Activated naive CD8-positive, alpha-beta T cell (primary cell): ENCODE measurements at regions not wholly inside any gene's neighbourhood (a gene's known extent, or its start where the extent isn't known, plus 50 kb on each side); places are given as distances from the start of the nearest gene placed in this dataset.
"Not testable (repeated sequence)": the region's sequence is repeated elsewhere in the genome, so short reads cannot be mapped to it uniquely, and the experiment has no call there.

Experiments
- H3K27ac Mint-ChIP-seq: one replicate; pipeline ENCODE4 v1.8.0; 2021; ENCODE audit warnings: mixed read lengths
- H3K27me3 Mint-ChIP-seq: one replicate; pipeline ENCODE4 v1.8.0; 2021; ENCODE audit warnings: mixed read lengths
- H3K36me3 Mint-ChIP-seq: one replicate; pipeline ENCODE4 v1.8.0; 2021; ENCODE audit warnings: mixed read lengths
- H3K4me1 Mint-ChIP-seq: one replicate; pipeline ENCODE4 v1.8.0; 2021; ENCODE audit warnings: low read depth, mixed read lengths
- H3K4me3 Mint-ChIP-seq: one replicate; pipeline ENCODE4 v1.8.0; 2021; ENCODE audit warnings: mild to moderate bottlenecking, mixed read lengths
- H3K9me3 Mint-ChIP-seq: one replicate; pipeline ENCODE4 v1.8.0; 2021; ENCODE audit warnings: low read depth, mixed read lengths

- Mint-ChIP-seq H3K36me3 (no peaks in the 10 kb centered on the region), H3K4me1 (no peaks in the 10 kb centered on the region), H3K27ac (no peak overlapping the region), H3K4me3 (no peak overlapping the region), H3K27me3 (peaks cover 18% of the 10 kb centered on the region), H3K9me3 (no peaks in the 10 kb centered on the region)
Measured at GRCh38 chr9:113738496-113738892, 137.6 kb upstream of the ZNF618 start.

GRCh38 chr9:113738893-113739604 is 137.1 kb upstream of the ZNF618 start:
- peaks cover 17% of the 10 kb centered on the region for H3K27me3 Mint-ChIP-seq
- H3K27ac Mint-ChIP-seq, result no peak overlapping the region
- H3K4me3 Mint-ChIP-seq, result no peak overlapping the region
- H3K36me3 Mint-ChIP-seq, result no peaks in the 10 kb centered on the region
- no peaks in the 10 kb centered on the region for H3K4me1 Mint-ChIP-seq
- H3K9me3 Mint-ChIP-seq, result no peaks in the 10 kb centered on the region

GRCh38 chr9:113739605-113740507 is 136.3 kb upstream of the ZNF618 start:
- not testable (repeated sequence) for H3K4me3 Mint-ChIP-seq, H3K4me1 Mint-ChIP-seq, H3K36me3 Mint-ChIP-seq, H3K9me3 Mint-ChIP-seq, H3K27ac Mint-ChIP-seq
- H3K27me3 Mint-ChIP-seq, result peaks cover 17% of the 10 kb centered on the region

- peaks cover 20% of the 10 kb centered on the region for H3K27me3 Mint-ChIP-seq
- not testable (repeated sequence) for H3K9me3 Mint-ChIP-seq, H3K36me3 Mint-ChIP-seq, H3K4me1 Mint-ChIP-seq, H3K4me3 Mint-ChIP-seq, H3K27ac Mint-ChIP-seq
Measured at GRCh38 chr9:113740508-113741500, 135.3 kb upstream of the ZNF618 start.

- peaks cover 20% of the 10 kb centered on the region for H3K27me3 Mint-ChIP-seq
- no peaks in the 10 kb centered on the region for H3K36me3 Mint-ChIP-seq
- no peak overlapping the region for H3K27ac Mint-ChIP-seq
- no peak overlapping the region for H3K4me3 Mint-ChIP-seq
- H3K4me1 Mint-ChIP-seq, result no peaks in the 10 kb centered on the region
- H3K9me3 Mint-ChIP-seq, result peaks cover under 1% of the 10 kb centered on the region
Measured at GRCh38 chr9:113741886-113742854, 133.9 kb upstream of the ZNF618 start.

- Mint-ChIP-seq H3K36me3 (no peaks in the 10 kb centered on the region), H3K4me3 (no peak overlapping the region), H3K27ac (no peak overlapping the region), H3K9me3 (peaks cover 7% of the 10 kb centered on the region), H3K4me1 (no peaks in the 10 kb centered on the region), H3K27me3 (peaks cover 20% of the 10 kb centered on the region)
Measured at GRCh38 chr9:113742878-113743277, 133.2 kb upstream of the ZNF618 start.

- H3K4me1 Mint-ChIP-seq, result no peaks in the 10 kb centered on the region
- H3K27ac Mint-ChIP-seq, result no peak overlapping the region
- H3K36me3 Mint-ChIP-seq, result peaks cover 2% of the 10 kb centered on the region
- peaks cover 14% of the 10 kb centered on the region for H3K27me3 Mint-ChIP-seq
- H3K9me3 Mint-ChIP-seq, result peaks cover 16% of the 10 kb centered on the region
- H3K4me3 Mint-ChIP-seq, result no peak overlapping the region
Measured at GRCh38 chr9:113746486-113746885, 129.6 kb upstream of the ZNF618 start.

- Mint-ChIP-seq H3K9me3 (peaks cover 16% of the 10 kb centered on the region), H3K27me3 (peaks cover 12% of the 10 kb centered on the region), H3K27ac (no peak overlapping the region), H3K4me1 (no peaks in the 10 kb centered on the region), H3K36me3 (peaks cover 2% of the 10 kb centered on the region), H3K4me3 (no peak overlapping the region)
Measured at GRCh38 chr9:113748135-113748534, 128.0 kb upstream of the ZNF618 start.

GRCh38 chr9:113753398-113754119 is 122.5 kb upstream of the ZNF618 start:
- peaks cover 2% of the 10 kb centered on the region for H3K36me3 Mint-ChIP-seq
- no peak overlapping the region for H3K4me3 Mint-ChIP-seq
- no peaks in the 10 kb centered on the region for H3K4me1 Mint-ChIP-seq
- peaks cover 7% of the 10 kb centered on the region for H3K9me3 Mint-ChIP-seq
- H3K27me3 Mint-ChIP-seq, result peaks cover 16% of the 10 kb centered on the region
- H3K27ac Mint-ChIP-seq, result no peak overlapping the region

- peaks cover 3% of the 10 kb centered on the region for H3K36me3 Mint-ChIP-seq
- no peaks in the 10 kb centered on the region for H3K4me1 Mint-ChIP-seq
- H3K27ac Mint-ChIP-seq, result no peak overlapping the region
- H3K27me3 Mint-ChIP-seq, result peaks cover 22% of the 10 kb centered on the region
- peaks cover 8% of the 10 kb centered on the region for H3K9me3 Mint-ChIP-seq
- H3K4me3 Mint-ChIP-seq, result no peak overlapping the region
Measured at GRCh38 chr9:113754739-113755138, 121.4 kb upstream of the ZNF618 start.

GRCh38 chr9:113755433-113755832 is 120.7 kb upstream of the ZNF618 start:
- H3K27ac Mint-ChIP-seq, result no peak overlapping the region
- peaks cover 3% of the 10 kb centered on the region for H3K36me3 Mint-ChIP-seq
- peaks cover 8% of the 10 kb centered on the region for H3K9me3 Mint-ChIP-seq
- H3K4me3 Mint-ChIP-seq, result no peak overlapping the region
- H3K27me3 Mint-ChIP-seq, result peaks cover 22% of the 10 kb centered on the region
- no peaks in the 10 kb centered on the region for H3K4me1 Mint-ChIP-seq

- Mint-ChIP-seq H3K27ac (no peak overlapping the region), H3K9me3 (peaks cover 8% of the 10 kb centered on the region), H3K4me3 (no peak overlapping the region)
Measured at GRCh38 chr9:113756476-113757192, 119.5 kb upstream of the ZNF618 start.

GRCh38 chr9:113763429-113763828 is 112.7 kb upstream of the ZNF618 start:
- no peaks in the 10 kb centered on the region for H3K4me1 Mint-ChIP-seq
- peaks cover 8% of the 10 kb centered on the region for H3K9me3 Mint-ChIP-seq
- H3K4me3 Mint-ChIP-seq, result no peak overlapping the region
- H3K36me3 Mint-ChIP-seq, result peaks cover 3% of the 10 kb centered on the region
- H3K27ac Mint-ChIP-seq, result no peak overlapping the region
- peaks cover 27% of the 10 kb centered on the region for H3K27me3 Mint-ChIP-seq

More at GRCh38 chr9:113756476-113757192, 119.5 kb upstream of the ZNF618 start:
- Mint-ChIP-seq H3K36me3 (peaks cover 3% of the 10 kb centered on the region), H3K4me1 (no peaks in the 10 kb centered on the region), H3K27me3 (peaks cover 24% of the 10 kb centered on the region)
